Erythroblast (primary cell): ENCODE measurements at regions not wholly inside any gene's neighbourhood (a gene's known extent, or its start where the extent isn't known, plus 50 kb on each side); places are given as distances from the start of the nearest gene placed in this dataset.

Experiments
- GATA1 ChIP-seq: IDR thresholded peaks from 2 replicates; pipeline ENCODE4 v1.6.1; 2011; ENCODE audit warnings: low read depth, mild to moderate bottlenecking, control low read depth, low read length, moderate library complexity
- POLR2A ChIP-seq: IDR thresholded peaks from 2 replicates; pipeline ENCODE4 v1.6.1; 2011; ENCODE audit warnings: mild to moderate bottlenecking, low read length

- no peak for TF ChIP-seq POLR2A
- no peak for TF ChIP-seq GATA1
Observed at GRCh38 chr18:70666936-70667335, 378.1 kb downstream of the SOCS6 start.
